Breast epithelium (tissue), 4 donors: ENCODE measurements at regions not wholly inside any gene's neighbourhood (a gene's known extent, or its start where the extent isn't known, plus 50 kb on each side); places are given as distances from the start of the nearest gene placed in this dataset.

Source experiments
- DNase-seq, 2 donors: peaks; one replicate each; pipeline ENCODE4 v3.0.0-alpha.2; 2019; ENCODE audit warnings: low spot score in 2 of 2
- H3K27ac ChIP-seq, 2 donors: fragments of 200-600 bp; sonication (generic) in 1 of 2; one replicate each; pipeline ENCODE4 v1.5.1; 2016 to 2019; ENCODE audit warnings: mild to moderate bottlenecking in 1 of 2
- H3K27me3 ChIP-seq, 2 donors: fragments of 200-600 bp; sonication (generic) in 1 of 2; one replicate each; pipeline versions ENCODE4 v1.5.1 to v1.6.0; 2017 to 2019; ENCODE audit warnings: control low read depth in 1 of 2, mild to moderate bottlenecking in 1 of 2
- H3K36me3 ChIP-seq: fragments of 200-600 bp; one replicate; pipeline ENCODE4 v1.5.1; 2019
- H3K4me1 ChIP-seq, 2 donors: fragments of 200-600 bp; sonication (generic); one replicate each; pipeline ENCODE4 v1.5.1; 2016 to 2019; ENCODE audit warnings: control low read depth in 1 of 2
- H3K4me3 ChIP-seq, 3 donors: fragments of 200-600 bp; sonication (generic); 1 replicate in 2 of 3; 2 replicates in 1 of 3; pipeline ENCODE4 v1.5.1; 2016 to 2019; ENCODE audit warnings: mild to moderate bottlenecking in 3 of 3, moderate library complexity in 2 of 3
- H3K9me3 ChIP-seq, 2 donors: fragments of 200-600 bp; sonication (generic) in 1 of 2; one replicate each; pipeline ENCODE4 v1.5.1; 2016 to 2019; ENCODE audit warnings: control low read depth in 1 of 2
- CTCF ChIP-seq, 3 donors: fragments of 450-650 bp; IDR thresholded peaks; one replicate each; pipeline ENCODE4 v1.5.1; 2016 to 2017; ENCODE audit warnings: antibody characterized with exemption in 3 of 3, mild to moderate bottlenecking in 3 of 3, moderate library complexity in 3 of 3
- POLR2A ChIP-seq: fragments of 450-650 bp; IDR thresholded peaks from one replicate; pipeline ENCODE4 v1.6.1; 2016; ENCODE audit warnings: antibody characterized with exemption, mild to moderate bottlenecking, moderate library complexity
- POLR2AphosphoS5 ChIP-seq, 3 donors: sonication (generic); formaldehyde crosslinking; IDR thresholded peaks; one replicate each; pipeline ENCODE4 v1.6.1; 2017; ENCODE audit warnings: antibody characterized with exemption in 3 of 3
- intact Hi-C: fragments of 100-400 bp; cut with DNase I; formaldehyde crosslinking; loops from one replicate; pipeline ENCODE4 v1.15.1; 2023; ENCODE audit warnings: low total_unique reads

- H3K27ac ChIP-seq = no peak overlapping the region
- DNase-seq = no peak
- TF ChIP-seq CTCF (IDR thresholded peaks at IDR 0.05) = no peak
- TF ChIP-seq POLR2A = no peak
- no peak for TF ChIP-seq POLR2AphosphoS5 (IDR thresholded peaks at IDR 0.05)
- no peaks in the 10 kb centered on the region for H3K27me3 ChIP-seq
- no peaks in the 10 kb centered on the region for H3K4me1 ChIP-seq
- H3K4me3 ChIP-seq = no peak overlapping the region
- H3K36me3 ChIP-seq = no peaks in the 10 kb centered on the region
- intact Hi-C loops = no loop called here
- no peaks in the 10 kb centered on the region for H3K9me3 ChIP-seq
Measured at GRCh38 chr11:80390505-80390904, 949.7 kb upstream of the TENM4 start.

GRCh38 chr11:80388536-80388935 is 947.7 kb upstream of the TENM4 start:
- no peak for DNase-seq
- H3K27ac ChIP-seq = no peak overlapping the region
- intact Hi-C loops = no loop called here
- no peaks in the 10 kb centered on the region for H3K27me3 ChIP-seq
- no peak overlapping the region for H3K4me3 ChIP-seq
- TF ChIP-seq POLR2A (no peak), POLR2AphosphoS5 (IDR thresholded peaks at IDR 0.05) (no peak), CTCF (IDR thresholded peaks at IDR 0.05) (no peak)
- no peaks in the 10 kb centered on the region for H3K36me3 ChIP-seq
- H3K9me3 ChIP-seq = no peaks in the 10 kb centered on the region
- H3K4me1 ChIP-seq = no peaks in the 10 kb centered on the region

GRCh38 chr11:80388130-80388529 is 947.3 kb upstream of the TENM4 start:
- H3K4me1 ChIP-seq = no peaks in the 10 kb centered on the region
- no peak overlapping the region for H3K4me3 ChIP-seq
- no peak overlapping the region for H3K27ac ChIP-seq
- intact Hi-C loops = no loop called here
- no peaks in the 10 kb centered on the region for H3K36me3 ChIP-seq
- DNase-seq = no peak
- no peaks in the 10 kb centered on the region for H3K27me3 ChIP-seq
- no peaks in the 10 kb centered on the region for H3K9me3 ChIP-seq
- TF ChIP-seq POLR2AphosphoS5 (IDR thresholded peaks at IDR 0.05) (no peak), CTCF (IDR thresholded peaks at IDR 0.05) (no peak), POLR2A (no peak)

- no peak overlapping the region for H3K27ac ChIP-seq
Measured at GRCh38 chr11:80383655-80384054, 942.8 kb upstream of the TENM4 start.

GRCh38 chr11:80379620-80380278 is 938.9 kb upstream of the TENM4 start:
- Histone ChIP-seq H3K36me3 (no peaks in the 10 kb centered on the region), H3K4me1 (no peaks in the 10 kb centered on the region), H3K4me3 (no peak overlapping the region), H3K27ac (no peak overlapping the region), H3K27me3 (no peaks in the 10 kb centered on the region), H3K9me3 (no peaks in the 10 kb centered on the region)
- intact Hi-C loops = no loop called here
- TF ChIP-seq POLR2A (no peak), POLR2AphosphoS5 (IDR thresholded peaks at IDR 0.05) (no peak), CTCF (IDR thresholded peaks at IDR 0.05) (no peak)
- DNase-seq = no peak

More at GRCh38 chr11:80383655-80384054, 942.8 kb upstream of the TENM4 start:
- Histone ChIP-seq H3K4me1 (no peaks in the 10 kb centered on the region), H3K4me3 (no peak overlapping the region), H3K27me3 (no peaks in the 10 kb centered on the region), H3K36me3 (no peaks in the 10 kb centered on the region), H3K9me3 (no peaks in the 10 kb centered on the region)
- DNase-seq = no peak
- TF ChIP-seq POLR2AphosphoS5 (IDR thresholded peaks at IDR 0.05) (no peak), POLR2A (no peak)
- intact Hi-C loops = no loop called here

GRCh38 chr11:80371931-80372330 is 931.1 kb upstream of the TENM4 start:
- H3K4me3 ChIP-seq = no peak overlapping the region
- H3K36me3 ChIP-seq = no peaks in the 10 kb centered on the region
- DNase-seq = no peak
- H3K4me1 ChIP-seq = no peaks in the 10 kb centered on the region
- TF ChIP-seq POLR2A (no peak), CTCF (IDR thresholded peaks at IDR 0.05) (no peak), POLR2AphosphoS5 (IDR thresholded peaks at IDR 0.05) (no peak)
- no peaks in the 10 kb centered on the region for H3K27me3 ChIP-seq
- H3K9me3 ChIP-seq = no peaks in the 10 kb centered on the region
- intact Hi-C loops = no loop called here
- H3K27ac ChIP-seq = no peak overlapping the region
